ENCODE measurements at regions not wholly inside any gene's neighbourhood (a gene's known extent, or its start where the extent isn't known, plus 50 kb on each side); places are given as distances from the start of the nearest gene placed in this dataset.

DNA sequence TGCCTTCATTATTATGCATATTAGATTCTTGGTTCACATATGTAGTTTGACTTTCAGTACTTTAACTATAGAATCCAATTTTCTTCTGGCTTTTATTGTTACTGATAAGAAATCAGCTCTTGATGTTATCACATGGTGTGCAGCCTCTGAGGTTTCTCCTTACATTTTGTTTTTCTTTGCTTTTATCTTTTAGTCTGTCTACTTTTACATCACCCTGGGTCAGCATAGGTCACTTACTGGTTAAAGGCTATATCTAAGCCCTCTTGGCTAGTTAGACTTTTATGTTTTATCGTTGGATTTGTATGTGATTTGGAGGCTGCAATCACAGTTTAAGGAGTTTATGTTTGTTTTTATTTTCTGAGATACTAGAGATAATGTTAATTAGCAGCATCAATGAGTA lies 187.2 kb upstream of the NOL4 start:
- DNase-seq: no peak
- Histone ChIP-seq H3K27me3 (ENCODE audit: insufficient read depth in 3 of 3, low read length in 2 of 3) (no peaks in the 10 kb centered on the region), H3K4me1 (no peaks in the 10 kb centered on the region), H3K9me3 (no peaks in the 10 kb centered on the region), H3K36me3 (ENCODE audit: insufficient read depth in 1 of 2, low read depth in 1 of 2) (no peaks in the 10 kb centered on the region), H3K27ac (no peak overlapping the region), H3K4me3 (no peak overlapping the region)
- 30 to 44% (median 38%) methylated on average over 1 of the region's 1 CpG for WGBS, 3 donors
- TF ChIP-seq, protein P1, sequence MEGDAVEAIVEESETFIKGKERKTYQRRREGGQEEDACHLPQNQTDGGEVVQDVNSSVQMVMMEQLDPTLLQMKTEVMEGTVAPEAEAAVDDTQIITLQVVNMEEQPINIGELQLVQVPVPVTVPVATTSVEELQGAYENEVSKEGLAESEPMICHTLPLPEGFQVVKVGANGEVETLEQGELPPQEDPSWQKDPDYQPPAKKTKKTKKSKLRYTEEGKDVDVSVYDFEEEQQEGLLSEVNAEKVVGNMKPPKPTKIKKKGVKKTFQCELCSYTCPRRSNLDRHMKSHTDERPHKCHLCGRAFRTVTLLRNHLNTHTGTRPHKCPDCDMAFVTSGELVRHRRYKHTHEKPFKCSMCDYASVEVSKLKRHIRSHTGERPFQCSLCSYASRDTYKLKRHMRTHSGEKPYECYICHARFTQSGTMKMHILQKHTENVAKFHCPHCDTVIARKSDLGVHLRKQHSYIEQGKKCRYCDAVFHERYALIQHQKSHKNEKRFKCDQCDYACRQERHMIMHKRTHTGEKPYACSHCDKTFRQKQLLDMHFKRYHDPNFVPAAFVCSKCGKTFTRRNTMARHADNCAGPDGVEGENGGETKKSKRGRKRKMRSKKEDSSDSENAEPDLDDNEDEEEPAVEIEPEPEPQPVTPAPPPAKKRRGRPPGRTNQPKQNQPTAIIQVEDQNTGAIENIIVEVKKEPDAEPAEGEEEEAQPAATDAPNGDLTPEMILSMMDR (IDR thresholded peaks at IDR 0.05): no peak
- ATAC-seq: no peak
- intact Hi-C loops (cut with DNase I): no loop called here

DNA sequence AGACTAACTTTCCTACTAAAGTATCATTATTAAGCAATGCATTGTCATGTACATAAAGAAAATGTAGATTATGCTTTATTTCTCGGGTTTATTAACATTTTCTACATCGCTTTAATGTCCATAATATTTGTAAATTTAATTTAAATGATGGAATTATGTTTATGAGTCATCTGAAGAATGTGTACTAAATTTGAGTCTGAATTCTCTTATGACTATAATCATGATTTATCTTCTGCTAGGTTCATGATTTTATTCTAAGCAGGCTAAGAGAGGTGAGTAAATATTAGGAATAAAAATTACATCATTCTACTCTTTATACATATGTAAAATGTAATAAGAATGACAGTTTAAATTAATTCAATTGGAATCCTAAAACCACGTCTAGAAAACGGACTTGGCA lies 206.3 kb upstream of the NOL4 start:
- Histone ChIP-seq H3K9me3 (no peaks in the 10 kb centered on the region), H3K4me3 (no peak overlapping the region), H3K27ac (no peak overlapping the region), H3K36me3 (ENCODE audit: insufficient read depth in 1 of 2, low read depth in 1 of 2) (no peaks in the 10 kb centered on the region), H3K27me3 (ENCODE audit: insufficient read depth in 3 of 3, low read length in 2 of 3) (no peaks in the 10 kb centered on the region), H3K4me1 (no peaks in the 10 kb centered on the region)
- 78 to 84% (median 83%) methylated on average over 4 of the region's 4 CpGs for WGBS, 3 donors
- ATAC-seq: no peak
- DNase-seq: no peak
- TF ChIP-seq, protein P1 (IDR thresholded peaks at IDR 0.05): no peak
- intact Hi-C loops (cut with DNase I): loop anchor here in 1 of 2 donors (10.0 kb wide), 1 partner anchor 56 kb away; no protein-coding TSS in a partner anchor

DNA sequence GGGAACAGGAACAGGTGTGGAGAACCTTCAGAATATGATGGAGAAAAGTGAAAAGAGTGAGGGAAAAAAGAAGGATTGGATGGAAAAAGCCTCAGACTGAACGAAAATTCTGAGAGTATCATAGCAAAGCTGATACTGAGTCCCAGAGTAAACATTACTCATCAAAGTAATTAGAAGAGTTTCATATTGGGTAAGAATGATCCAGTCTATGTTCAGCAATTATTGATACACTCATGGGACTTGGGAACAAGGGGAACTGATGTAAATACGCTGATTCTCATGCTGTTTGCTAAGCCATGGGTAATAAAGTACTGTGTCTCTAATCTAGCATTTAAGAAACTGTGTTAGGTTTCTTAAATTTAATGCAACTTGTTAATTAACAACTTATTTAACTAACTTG lies 219.9 kb upstream of the NOL4 start:
- no peaks in the 10 kb centered on the region for H3K27me3 ChIP-seq (ENCODE audit: insufficient read depth in 3 of 3, low read length in 2 of 3)
- intact Hi-C loops (cut with DNase I): no loop called here
- no peaks in the 10 kb centered on the region for H3K36me3 ChIP-seq (ENCODE audit: insufficient read depth in 1 of 2, low read depth in 1 of 2)
- 74 to 76% (median 75%) methylated on average over 2 of the region's 2 CpGs for WGBS, 3 donors
- H3K4me1 ChIP-seq: no peaks in the 10 kb centered on the region
- DNase-seq: no peak
- H3K4me3 ChIP-seq: no peak overlapping the region
- no peak overlapping the region for H3K27ac ChIP-seq
- H3K9me3 ChIP-seq: no peaks in the 10 kb centered on the region
- TF ChIP-seq, protein P1 (IDR thresholded peaks at IDR 0.05): no peak
- ATAC-seq: no peak

DNA sequence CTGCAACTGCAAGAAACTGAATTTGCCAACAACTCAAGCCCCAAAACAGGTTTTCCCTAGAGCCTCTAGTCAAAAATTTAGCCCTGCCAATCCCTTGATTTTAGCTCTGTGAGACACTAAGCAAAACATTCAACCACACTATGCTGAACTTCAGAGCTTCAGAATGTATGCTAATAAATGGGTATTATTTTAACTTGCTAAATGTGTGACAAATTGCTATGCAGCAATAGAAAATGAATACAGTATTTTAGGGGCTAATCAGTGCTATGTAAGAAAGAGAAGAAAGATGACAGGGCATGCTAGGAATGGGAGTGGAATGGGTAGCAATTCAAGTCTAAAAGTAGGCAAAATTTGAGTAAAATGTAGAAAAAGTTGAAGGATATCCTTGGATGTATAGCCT lies 223.9 kb upstream of the NOL4 start:
- Histone ChIP-seq H3K4me3 (no peak overlapping the region), H3K9me3 (no peaks in the 10 kb centered on the region), H3K36me3 (ENCODE audit: insufficient read depth in 1 of 2, low read depth in 1 of 2) (no peaks in the 10 kb centered on the region), H3K4me1 (no peaks in the 10 kb centered on the region), H3K27me3 (ENCODE audit: insufficient read depth in 3 of 3, low read length in 2 of 3) (no peaks in the 10 kb centered on the region), H3K27ac (no peak overlapping the region)
- intact Hi-C loops (cut with DNase I): no loop called here
- TF ChIP-seq, protein P1 (IDR thresholded peaks at IDR 0.05): no peak
- DNase-seq: no peak
- ATAC-seq: no peak

DNA sequence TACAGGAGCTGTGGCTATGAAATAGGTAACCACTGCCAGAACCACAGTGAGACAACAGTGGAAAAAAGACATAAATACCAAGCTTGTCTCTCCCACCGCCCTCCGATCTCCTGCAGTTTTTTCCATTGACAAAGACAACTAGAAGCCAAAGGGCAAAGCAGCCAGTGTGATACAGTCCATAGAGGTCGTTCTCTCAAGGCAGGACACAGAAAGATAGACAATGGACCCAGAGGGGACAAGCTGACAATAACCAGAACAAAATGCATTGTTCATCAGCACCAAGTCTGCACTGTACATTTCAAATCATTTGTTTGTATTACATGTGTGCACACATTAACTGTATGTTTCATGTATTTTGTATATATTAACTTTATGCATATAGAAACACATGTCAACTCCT lies 233.0 kb upstream of the NOL4 start:
- TF ChIP-seq, protein P1 (IDR thresholded peaks at IDR 0.05): no peak
- ATAC-seq (no peak), DNase-seq (no peak)
- Histone ChIP-seq H3K4me3 (no peak overlapping the region), H3K4me1 (no peaks in the 10 kb centered on the region), H3K36me3 (ENCODE audit: insufficient read depth in 1 of 2, low read depth in 1 of 2) (no peaks in the 10 kb centered on the region), H3K9me3 (no peaks in the 10 kb centered on the region), H3K27ac (no peak overlapping the region), H3K27me3 (ENCODE audit: insufficient read depth in 3 of 3, low read length in 2 of 3) (no peaks in the 10 kb centered on the region)
- WGBS, 3 donors: 69 to 86% (median 81%) methylated on average over 3 of the region's 3 CpGs
- intact Hi-C loops (cut with DNase I): no loop called here

Data from psoas muscle (tissue), 7 donors.